ENCODE measurements at regions not wholly inside any gene's neighbourhood (a gene's known extent, or its start where the extent isn't known, plus 50 kb on each side); places are given as distances from the start of the nearest gene placed in this dataset.

GRCh38 chr14:101354726-101355125 is 206.6 kb upstream of the DIO3 start:
- Histone ChIP-seq H3K27me3 (ENCODE audit: control insufficient read depth in 2 of 2, insufficient read depth in 2 of 2, low read length in 2 of 2) (no peaks in the 10 kb centered on the region), H3K4me1 (ENCODE audit: control insufficient read depth, extremely low read depth, insufficient read depth, low read length) (no peaks in the 10 kb centered on the region), H3K9me3 (replicated peaks; ENCODE audit: control insufficient read depth, insufficient read depth, low read length) (peaks cover 2% of the 10 kb centered on the region), H3K36me3 (ENCODE audit: control insufficient read depth in 2 of 2, extremely low read depth in 1 of 2, insufficient read depth in 2 of 2, low read length in 2 of 2) (no peaks in the 10 kb centered on the region), H3K4me2 (ENCODE audit: insufficient read depth, low read length) (no peak overlapping the region), H2AFZ (ENCODE audit: low read depth, low read length) (no peak overlapping the region), H3K9me1 (replicated peaks; ENCODE audit: control insufficient read depth, extremely low read depth, insufficient read depth, low read length) (no peaks in the 10 kb centered on the region), H4K20me1 (replicated peaks; ENCODE audit: control insufficient read depth, extremely low read depth, insufficient read depth, low read length) (no peaks in the 10 kb centered on the region), H3K79me2 (ENCODE audit: control insufficient read depth, insufficient read depth, low read length) (no peaks in the 10 kb centered on the region), H3K4me3 (replicated peaks in 1 of 3; ENCODE audit: insufficient read depth in 1 of 3, low read depth in 1 of 3, low read length in 3 of 3) (no peak overlapping the region), H3K9ac (replicated peaks; ENCODE audit: extremely low read depth, insufficient read depth, low read length) (no peak overlapping the region), H3K27ac (ENCODE audit: insufficient read depth, low read depth, low read length) (no peak overlapping the region)
- TF ChIP-seq POLR2A (IDR thresholded peaks at IDR 0.05; ENCODE audit: low read depth, low read length), result no peak
- TF ChIP-seq CTCF (IDR thresholded peaks at IDR 0.05; ENCODE audit: extremely low read depth in 1 of 2, insufficient read depth in 1 of 2, low read depth in 1 of 2, low read length in 2 of 2), result no peak
- TF ChIP-seq JUN (IDR thresholded peaks at IDR 0.05; ENCODE audit: borderline replicate concordance, insufficient read depth, insufficient read length, low read depth), result no peak
- TF ChIP-seq GATA2 (IDR thresholded peaks at IDR 0.05; ENCODE audit: insufficient read depth, insufficient read length, low read depth, low read length), result no peak
- no peak for TF ChIP-seq POLR2AphosphoS5 (IDR thresholded peaks at IDR 0.05; ENCODE audit: insufficient read depth, low read depth, low read length)
- no peak for TF ChIP-seq MYC (IDR thresholded peaks at IDR 0.05; ENCODE audit: low read depth, low read length)
- TF ChIP-seq FOS (IDR thresholded peaks at IDR 0.05; ENCODE audit: borderline replicate concordance, insufficient read depth, low read length), result no peak
- TF ChIP-seq MAX (IDR thresholded peaks at IDR 0.05; ENCODE audit: insufficient read depth, insufficient read length), result no peak
- no peak for TF ChIP-seq EZH2 (IDR thresholded peaks at IDR 0.05; ENCODE audit: borderline replicate concordance, low read depth, low read length, severe bottlenecking)
- dilution Hi-C loops (cut with MboI; ENCODE audit: extremely low pct_ligation_motif_present, low sequenced_read_pairs) (no loop called here), intact Hi-C loops (cut with micrococcal nuclease) (no loop called here)
- BruUV-seq (replicated peaks), result no TSS peak
- ChIA-PET CTCF (no interaction called here), POLR2A (no interaction called here)
- no peak for DNase-seq (ENCODE audit: low read depth, low spot score)
- FAIRE-seq, result no peak

Measured in endothelial cell of umbilical vein (primary cell).